T-helper 1 cell treated with Interleukin-12 subunit alpha and Interleukin-12 subunit beta and Interleukin-4 antibody, amounts not matched to agents 30 μg/mL and 1 μg/mL, for 36 hours (primary cell): ENCODE measurements at regions not wholly inside any gene's neighbourhood (a gene's known extent, or its start where the extent isn't known, plus 50 kb on each side); places are given as distances from the start of the nearest gene placed in this dataset.

Experiments
- H3K27ac Mint-ChIP-seq: one replicate; pipeline ENCODE4 v1.8.0; 2021; ENCODE audit warnings: mild to moderate bottlenecking, mixed read lengths
- H3K27me3 Mint-ChIP-seq: one replicate; pipeline ENCODE4 v1.8.0; 2021; ENCODE audit warnings: low read depth, mixed read lengths
- H3K36me3 Mint-ChIP-seq: one replicate; pipeline ENCODE4 v1.8.0; 2021; ENCODE audit warnings: low read depth, mixed read lengths
- H3K4me1 Mint-ChIP-seq: one replicate; pipeline ENCODE4 v1.8.0; 2021; ENCODE audit warnings: low read depth, mixed read lengths
- H3K4me3 Mint-ChIP-seq: one replicate; pipeline ENCODE4 v1.8.0; 2021; ENCODE audit warnings: mild to moderate bottlenecking, moderate library complexity, mixed read lengths
- H3K9me3 Mint-ChIP-seq: one replicate; pipeline ENCODE4 v1.8.0; 2021; ENCODE audit warnings: mixed read lengths

- Mint-ChIP-seq H3K27ac (no peak overlapping the region), H3K27me3 (peaks cover 20% of the 10 kb centered on the region), H3K4me3 (no peak overlapping the region), H3K4me1 (peaks cover 5% of the 10 kb centered on the region), H3K36me3 (no peaks in the 10 kb centered on the region), H3K9me3 (peaks cover 6% of the 10 kb centered on the region)
Observed at GRCh38 chr13:31081316-31081715, 80.4 kb downstream of the HSPH1 start.

GRCh38 chr13:31074756-31075155, 86.9 kb downstream of the HSPH1 start:
- H3K4me3 Mint-ChIP-seq, result no peak overlapping the region
- peaks cover 19% of the 10 kb centered on the region for H3K4me1 Mint-ChIP-seq
- H3K27me3 Mint-ChIP-seq, result no peaks in the 10 kb centered on the region
- H3K27ac Mint-ChIP-seq, result peak overlapping the region; percentile 56
- no peaks in the 10 kb centered on the region for H3K36me3 Mint-ChIP-seq
- peaks cover 9% of the 10 kb centered on the region for H3K9me3 Mint-ChIP-seq

GRCh38 chr13:31073859-31074718, 87.6 kb downstream of the HSPH1 start:
- Mint-ChIP-seq H3K4me3 (no peak overlapping the region), H3K27ac (peak overlapping the region; percentile 67), H3K9me3 (peaks cover 9% of the 10 kb centered on the region)

GRCh38 chr13:31072041-31072440, 89.7 kb downstream of the HSPH1 start:
- H3K27ac Mint-ChIP-seq, result no peak overlapping the region
- H3K9me3 Mint-ChIP-seq, result peaks cover 9% of the 10 kb centered on the region
- no peaks in the 10 kb centered on the region for H3K36me3 Mint-ChIP-seq
- H3K4me1 Mint-ChIP-seq, result peaks cover 21% of the 10 kb centered on the region
- no peak overlapping the region for H3K4me3 Mint-ChIP-seq
- H3K27me3 Mint-ChIP-seq, result no peaks in the 10 kb centered on the region

More at GRCh38 chr13:31073859-31074718, 87.6 kb downstream of the HSPH1 start:
- peaks cover 19% of the 10 kb centered on the region for H3K4me1 Mint-ChIP-seq
- no peaks in the 10 kb centered on the region for H3K27me3 Mint-ChIP-seq
- no peaks in the 10 kb centered on the region for H3K36me3 Mint-ChIP-seq

- Mint-ChIP-seq H3K27ac (no peak overlapping the region), H3K36me3 (no peaks in the 10 kb centered on the region), H3K4me3 (no peak overlapping the region), H3K4me1 (peaks cover 18% of the 10 kb centered on the region), H3K9me3 (no peaks in the 10 kb centered on the region), H3K27me3 (peaks cover 5% of the 10 kb centered on the region)
Observed at GRCh38 chr13:31069808-31070534, 91.7 kb downstream of the HSPH1 start.

GRCh38 chr13:31068119-31068423, 93.6 kb downstream of the HSPH1 start:
- peaks cover 4% of the 10 kb centered on the region for H3K9me3 Mint-ChIP-seq
- no peak overlapping the region for H3K27ac Mint-ChIP-seq
- peaks cover 3% of the 10 kb centered on the region for H3K36me3 Mint-ChIP-seq
- peaks cover 16% of the 10 kb centered on the region for H3K27me3 Mint-ChIP-seq
- no peak overlapping the region for H3K4me3 Mint-ChIP-seq
- peaks cover 7% of the 10 kb centered on the region for H3K4me1 Mint-ChIP-seq

- H3K36me3 Mint-ChIP-seq, result peaks cover 3% of the 10 kb centered on the region
Observed at GRCh38 chr13:31067416-31068118, 94.1 kb downstream of the HSPH1 start.

GRCh38 chr13:31064636-31065035, 97.1 kb downstream of the HSPH1 start:
- Mint-ChIP-seq H3K27me3 (peaks cover 16% of the 10 kb centered on the region), H3K4me3 (no peak overlapping the region), H3K36me3 (peaks cover 3% of the 10 kb centered on the region), H3K9me3 (peaks cover 4% of the 10 kb centered on the region), H3K4me1 (peaks cover 7% of the 10 kb centered on the region), H3K27ac (no peak overlapping the region)

More at GRCh38 chr13:31067416-31068118, 94.1 kb downstream of the HSPH1 start:
- no peak overlapping the region for H3K4me3 Mint-ChIP-seq
- H3K27ac Mint-ChIP-seq, result no peak overlapping the region
- peaks cover 4% of the 10 kb centered on the region for H3K9me3 Mint-ChIP-seq
- H3K4me1 Mint-ChIP-seq, result peaks cover 7% of the 10 kb centered on the region
- H3K27me3 Mint-ChIP-seq, result peaks cover 16% of the 10 kb centered on the region

GRCh38 chr13:31063772-31064171, 97.9 kb downstream of the HSPH1 start:
- H3K4me3 Mint-ChIP-seq, result no peak overlapping the region
- H3K36me3 Mint-ChIP-seq, result peaks cover 3% of the 10 kb centered on the region
- H3K27ac Mint-ChIP-seq, result no peak overlapping the region
- H3K4me1 Mint-ChIP-seq, result peaks cover 7% of the 10 kb centered on the region
- peaks cover 16% of the 10 kb centered on the region for H3K27me3 Mint-ChIP-seq
- H3K9me3 Mint-ChIP-seq, result peaks cover 4% of the 10 kb centered on the region

GRCh38 chr13:31060655-31061054, 101.0 kb downstream of the HSPH1 start:
- Mint-ChIP-seq H3K27me3 (peaks cover 10% of the 10 kb centered on the region), H3K4me3 (no peak overlapping the region), H3K36me3 (peaks cover 3% of the 10 kb centered on the region), H3K4me1 (peaks cover 2% of the 10 kb centered on the region), H3K27ac (no peak overlapping the region), H3K9me3 (peaks cover 4% of the 10 kb centered on the region)

GRCh38 chr13:31060220-31060619, 101.5 kb downstream of the HSPH1 start:
- H3K27me3 Mint-ChIP-seq, result peaks cover 10% of the 10 kb centered on the region
- H3K4me1 Mint-ChIP-seq, result peaks cover 2% of the 10 kb centered on the region
- no peak overlapping the region for H3K4me3 Mint-ChIP-seq
- H3K9me3 Mint-ChIP-seq, result peaks cover 4% of the 10 kb centered on the region
- H3K27ac Mint-ChIP-seq, result no peak overlapping the region
- H3K36me3 Mint-ChIP-seq, result peaks cover 3% of the 10 kb centered on the region

GRCh38 chr13:31057403-31058033, 104.2 kb downstream of the HSPH1 start:
- Mint-ChIP-seq H3K4me1 (no peaks in the 10 kb centered on the region), H3K36me3 (no peaks in the 10 kb centered on the region), H3K4me3 (no peak overlapping the region), H3K27me3 (no peaks in the 10 kb centered on the region), H3K27ac (no peak overlapping the region), H3K9me3 (no peaks in the 10 kb centered on the region)

- H3K9me3 Mint-ChIP-seq, result no peaks in the 10 kb centered on the region
- no peaks in the 10 kb centered on the region for H3K36me3 Mint-ChIP-seq
- no peaks in the 10 kb centered on the region for H3K4me1 Mint-ChIP-seq
- no peak overlapping the region for H3K4me3 Mint-ChIP-seq
- H3K27ac Mint-ChIP-seq, result no peak overlapping the region
- H3K27me3 Mint-ChIP-seq, result peaks cover under 1% of the 10 kb centered on the region
Observed at GRCh38 chr13:31056644-31057271, 104.9 kb downstream of the HSPH1 start.

GRCh38 chr13:31055589-31055988, 106.1 kb downstream of the HSPH1 start:
- H3K27ac Mint-ChIP-seq, result no peak overlapping the region
- H3K4me1 Mint-ChIP-seq, result peaks cover 5% of the 10 kb centered on the region

More at GRCh38 chr13:31055589-31055988, 106.1 kb downstream of the HSPH1 start:
- Mint-ChIP-seq H3K4me3 (no peak overlapping the region), H3K27me3 (peaks cover 4% of the 10 kb centered on the region), H3K9me3 (no peaks in the 10 kb centered on the region), H3K36me3 (no peaks in the 10 kb centered on the region)
